Adrenal gland (tissue), 9 donors: ENCODE measurements at regions not wholly inside any gene's neighbourhood (a gene's known extent, or its start where the extent isn't known, plus 50 kb on each side); places are given as distances from the start of the nearest gene placed in this dataset.
A peak's percentile ranks its signal among the peaks of the same experiment; 100 is the strongest.
"Not testable (repeated sequence)": the region's sequence is repeated elsewhere in the genome, so short reads cannot be mapped to it uniquely, and the experiment has no call there.

Experiments used
- DNase-seq, 7 donors: peaks; one replicate each; pipeline ENCODE4 v3.0.0-alpha.2; 2019 to 2020
- H3K27ac ChIP-seq, 5 donors: fragments of 200-600 bp; sonication (generic) in 4 of 5; 1 replicate in 3 of 5; 2 replicates in 2 of 5; pipeline versions ENCODE4 v1.5.1 to v1.8.0; 2016 to 2020; ENCODE audit warnings: mild to moderate bottlenecking in 1 of 5
- H3K27me3 ChIP-seq: fragments of 200-600 bp; 2 replicates; pipeline ENCODE4 v1.8.0; 2021
- H3K36me3 ChIP-seq, 2 donors: fragments of 200-600 bp; replicated peaks in 1 of 2; 1 replicate in 1 of 2; 2 replicates in 1 of 2; pipeline versions ENCODE4 v1.5.1 to v1.8.0; 2018 to 2022
- H3K4me1 ChIP-seq, 2 donors: fragments of 200-600 bp; replicated peaks in 1 of 2; 1 replicate in 1 of 2; 2 replicates in 1 of 2; pipeline versions ENCODE4 v1.5.1 to v1.8.0; 2018 to 2021
- H3K4me3 ChIP-seq, 4 donors: fragments of 200-600 bp; sonication (generic) in 3 of 4; one replicate each; pipeline ENCODE4 v1.5.1; 2016 to 2018
- H3K9me3 ChIP-seq, 3 donors: fragments of 200-600 bp; sonication (generic) in 1 of 3; replicated peaks in 1 of 3; 1 replicate in 2 of 3; 2 replicates in 1 of 3; pipeline versions ENCODE4 v1.5.1 to v1.8.0; 2016 to 2021
- POLR2A ChIP-seq, 2 donors: fragments of 450-650 bp; IDR thresholded peaks; one replicate each; pipeline ENCODE4 v1.6.1; 2017; ENCODE audit warnings: antibody characterized with exemption in 2 of 2, mild to moderate bottlenecking in 2 of 2, moderate library complexity in 1 of 2
- WGBS, 4 donors: extraction: QIAGEN DNeasy Blood & Tissue Kit in 2 of 4; methylation state at CpG; one replicate each; pipeline versions ENCODE4 v1.1.5 to v1.1.7; 2013 to 2017; 5-methylcytosine and 5-hydroxymethylcytosine counted together
- intact Hi-C, 2 donors: fragments of 100-400 bp; cut with DNase I; formaldehyde crosslinking; loops; one replicate each; pipeline versions ENCODE4 v1.14.1 to v1.15.0; 2022 to 2023
- TF ChIP-seq, protein P1 (sequence below), 6 experiments: fragments of 450-650 bp in 4 of 6; fragments of 200-600 bp in 2 of 6; sonication (generic) in 1 of 6; IDR thresholded peaks; 1 replicate in 5 of 6; 2 replicates in 1 of 6; pipeline versions ENCODE4 v1.5.1 to v1.8.0; 2016 to 2021; ENCODE audit warnings: antibody characterized with exemption in 6 of 6, mild to moderate bottlenecking in 2 of 6, moderate library complexity in 1 of 6
- donor health status: healthy with polysubstance abuse.
- donor health status: Bipolar disorder and iron deficiency.
- donor health status: DM: yes; HTN: yes; CAD: no.
- donor health status: DM: no; HTN: no; CAD: no.
- donor health status: DM: no; HTN: no; CAD: no.

- Histone ChIP-seq H3K36me3 (no peaks in the 10 kb centered on the region), H3K9me3 (no peaks in the 10 kb centered on the region), H3K4me1 (no peaks in the 10 kb centered on the region), H3K27me3 (no peaks in the 10 kb centered on the region), H3K27ac (no peak overlapping the region), H3K4me3 (no peak overlapping the region)
- no peak for DNase-seq
- TF ChIP-seq, protein P1, sequence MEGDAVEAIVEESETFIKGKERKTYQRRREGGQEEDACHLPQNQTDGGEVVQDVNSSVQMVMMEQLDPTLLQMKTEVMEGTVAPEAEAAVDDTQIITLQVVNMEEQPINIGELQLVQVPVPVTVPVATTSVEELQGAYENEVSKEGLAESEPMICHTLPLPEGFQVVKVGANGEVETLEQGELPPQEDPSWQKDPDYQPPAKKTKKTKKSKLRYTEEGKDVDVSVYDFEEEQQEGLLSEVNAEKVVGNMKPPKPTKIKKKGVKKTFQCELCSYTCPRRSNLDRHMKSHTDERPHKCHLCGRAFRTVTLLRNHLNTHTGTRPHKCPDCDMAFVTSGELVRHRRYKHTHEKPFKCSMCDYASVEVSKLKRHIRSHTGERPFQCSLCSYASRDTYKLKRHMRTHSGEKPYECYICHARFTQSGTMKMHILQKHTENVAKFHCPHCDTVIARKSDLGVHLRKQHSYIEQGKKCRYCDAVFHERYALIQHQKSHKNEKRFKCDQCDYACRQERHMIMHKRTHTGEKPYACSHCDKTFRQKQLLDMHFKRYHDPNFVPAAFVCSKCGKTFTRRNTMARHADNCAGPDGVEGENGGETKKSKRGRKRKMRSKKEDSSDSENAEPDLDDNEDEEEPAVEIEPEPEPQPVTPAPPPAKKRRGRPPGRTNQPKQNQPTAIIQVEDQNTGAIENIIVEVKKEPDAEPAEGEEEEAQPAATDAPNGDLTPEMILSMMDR (IDR thresholded peaks at IDR 0.05), result no peak
- no peak for TF ChIP-seq POLR2A (IDR thresholded peaks at IDR 0.05)
- intact Hi-C loops, result no loop called here
Observed at GRCh38 chr22:18731075-18731666, 119.5 kb upstream of the RIMBP3 start.

- H3K36me3 ChIP-seq, H3K27ac ChIP-seq, H3K27me3 ChIP-seq, intact Hi-C loops, H3K4me3 ChIP-seq, H3K4me1 ChIP-seq, H3K9me3 ChIP-seq: not testable (repeated sequence)
- peak; percentile 6 to 93 (median 26) for DNase-seq
- 79 to 86% (median 83%) methylated on average over 3 of the region's 3 CpGs for WGBS, 4 donors
Observed at GRCh38 chr22:18730410-18730809, 118.7 kb upstream of the RIMBP3 start.
